Mammary epithelial cell (primary cell): ENCODE measurements at regions not wholly inside any gene's neighbourhood (a gene's known extent, or its start where the extent isn't known, plus 50 kb on each side); places are given as distances from the start of the nearest gene placed in this dataset.

Source experiments
- CTCF ChIP-seq, 2 donors: IDR thresholded peaks in 1 of 2; conservative IDR thresholded peaks in 1 of 2; 2 replicates each; pipeline ENCODE4 v1.5.1; 2011 to 2012; ENCODE audit warnings: inconsistent platforms in 2 of 2, low read length in 2 of 2, mild to moderate bottlenecking in 2 of 2, control low read depth in 1 of 2, low read depth in 1 of 2; ENCODE audit not compliant: insufficient read depth in 1 of 2; ENCODE audit errors: extremely low read depth in 1 of 2
- EZH2 ChIP-seq: IDR thresholded peaks from 2 replicates; pipeline ENCODE4 v1.6.1; 2012; ENCODE audit warnings: low read length, inconsistent platforms, borderline replicate concordance

- TF ChIP-seq CTCF (conservative IDR thresholded peaks at IDR 0.05 in 1 of 2, IDR thresholded peaks at IDR 0.05 in 1 of 2; ENCODE audit: extremely low read depth in 1 of 2, insufficient read depth in 1 of 2, low read depth in 1 of 2, low read length in 2 of 2) (no peak), EZH2 (no peak)
Observed at GRCh38 chr4:7138223-7139166, 53.8 kb upstream of the SORCS2 start.
